Mesendoderm (in vitro differentiated cells): ENCODE measurements at regions not wholly inside any gene's neighbourhood (a gene's known extent, or its start where the extent isn't known, plus 50 kb on each side); places are given as distances from the start of the nearest gene placed in this dataset.

ENCODE experiments used
- DNase-seq: peaks from one replicate; pipeline ENCODE4 v3.0.0; 2013
- H2AK5ac ChIP-seq: 2 replicates; pipeline ENCODE4 v1.6.1; 2013; ENCODE audit warnings: low read length, inconsistent platforms
- H2BK120ac ChIP-seq: 2 replicates; pipeline ENCODE4 v1.6.1; 2013; ENCODE audit warnings: low read depth, mild to moderate bottlenecking, low read length, moderate library complexity, mixed read lengths
- H2BK15ac ChIP-seq: replicated peaks from 2 replicates; pipeline ENCODE4 v1.6.1; 2013; ENCODE audit warnings: low read depth, mild to moderate bottlenecking, moderate library complexity
- H2BK5ac ChIP-seq: 2 replicates; pipeline ENCODE4 v1.6.1; 2013; ENCODE audit warnings: low read length, inconsistent platforms
- H3K18ac ChIP-seq: 2 replicates; pipeline ENCODE4 v1.6.1; 2013; ENCODE audit warnings: mild to moderate bottlenecking, low read length, mixed read lengths
- H3K23ac ChIP-seq: one replicate; pipeline ENCODE4 v1.6.1; 2013; ENCODE audit warnings: low read length
- H3K27ac ChIP-seq: 2 replicates; pipeline ENCODE4 v1.5.1; 2013; ENCODE audit warnings: low read depth, mild to moderate bottlenecking, inconsistent platforms, low read length, moderate library complexity
- H3K27me3 ChIP-seq: 2 replicates; pipeline ENCODE4 v1.6.1; 2013; ENCODE audit warnings: low read length, control low read depth, mild to moderate bottlenecking, inconsistent platforms; ENCODE audit not compliant: insufficient read depth, poor library complexity
- H3K36me3 ChIP-seq: 2 replicates; pipeline ENCODE4 v1.6.1; 2013; ENCODE audit warnings: low read length, inconsistent platforms; ENCODE audit not compliant: control insufficient read depth, insufficient read depth
- H3K4ac ChIP-seq: one replicate; pipeline ENCODE4 v1.6.1; 2013; ENCODE audit warnings: low read depth, mild to moderate bottlenecking, low read length, moderate library complexity
- H3K4me1 ChIP-seq: 2 replicates; pipeline ENCODE4 v1.6.1; 2013; ENCODE audit warnings: low read depth, low read length, inconsistent platforms; ENCODE audit not compliant: control insufficient read depth
- H3K4me2 ChIP-seq: 2 replicates; pipeline ENCODE4 v1.6.1; 2013; ENCODE audit warnings: low read length
- H3K4me3 ChIP-seq: 2 replicates; pipeline ENCODE4 v1.5.1; 2013; ENCODE audit warnings: mild to moderate bottlenecking, low read length
- H3K56ac ChIP-seq: one replicate; pipeline ENCODE4 v1.6.1; 2013; ENCODE audit warnings: low read length
- H3K79me1 ChIP-seq: 2 replicates; pipeline ENCODE4 v1.6.1; 2013; ENCODE audit warnings: low read length, inconsistent platforms
- H3K79me2 ChIP-seq: 2 replicates; pipeline ENCODE4 v1.6.1; 2013; ENCODE audit warnings: mild to moderate bottlenecking, low read length; ENCODE audit not compliant: control insufficient read depth, insufficient read depth
- H3K9ac ChIP-seq: 2 replicates; pipeline ENCODE4 v1.6.1; 2013; ENCODE audit warnings: low read length, inconsistent platforms
- H4K5ac ChIP-seq: one replicate; pipeline ENCODE4 v1.6.1; 2013; ENCODE audit warnings: low read length
- H4K8ac ChIP-seq: one replicate; pipeline ENCODE4 v1.6.1; 2013; ENCODE audit warnings: low read depth, mild to moderate bottlenecking, control low read depth, low read length, moderate library complexity
- WGBS: extraction: QIAGEN DNeasy Blood & Tissue Kit; methylation state at CpG from one replicate; pipeline ENCODE4 v1.1.7; 2013; ENCODE audit warnings: low lambda C conversion rate, missing lambda C conversion rate; ENCODE audit not compliant: insufficient coverage; ENCODE audit errors: extremely low coverage; 5-methylcytosine and 5-hydroxymethylcytosine counted together

DNA sequence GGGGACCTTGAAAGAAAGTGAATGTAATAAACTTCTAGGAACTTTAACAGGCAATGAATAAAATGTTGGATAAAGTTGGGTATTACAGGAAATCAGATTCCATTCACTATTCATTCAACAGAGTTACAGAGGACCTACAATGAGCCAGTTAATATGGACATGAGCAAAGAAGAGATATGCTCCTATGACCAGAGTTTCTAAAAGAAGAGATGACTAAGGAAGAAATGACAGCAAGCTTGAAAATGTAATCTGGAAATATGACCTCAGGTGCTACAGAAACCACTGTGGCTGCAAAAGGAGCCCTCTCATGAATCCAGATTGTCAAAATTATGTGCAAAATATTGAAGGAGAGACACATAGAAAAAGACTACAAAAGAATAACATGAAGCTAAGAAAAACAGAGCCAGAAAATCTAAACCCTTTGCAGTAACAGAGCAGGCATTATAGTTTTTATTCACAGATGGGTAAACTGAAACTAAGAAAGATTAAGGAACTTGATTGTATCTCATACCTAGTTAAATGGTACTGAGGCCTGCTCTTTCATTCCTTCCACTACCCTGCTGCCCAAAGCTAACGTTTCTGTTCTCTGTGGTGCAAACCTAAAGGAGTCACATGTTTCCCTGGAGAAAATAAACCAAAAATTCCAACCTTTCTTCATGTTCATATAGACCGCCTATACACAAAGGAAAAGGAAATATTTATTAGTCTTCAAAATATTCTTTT lies 378.3 kb downstream of the GBA3 start:
- no peak overlapping the region for H2BK5ac ChIP-seq
- no peak for DNase-seq
- no CpG with 5 or more reads among the region's 2 CpGs for WGBS
- no peaks in the 10 kb centered on the region for H3K79me1 ChIP-seq
- no peak overlapping the region for H3K56ac ChIP-seq
- H3K27me3 ChIP-seq, result no peaks in the 10 kb centered on the region
- H3K9ac ChIP-seq, result no peak overlapping the region
- H4K8ac ChIP-seq, result no peak overlapping the region
- no peak overlapping the region for H2BK120ac ChIP-seq
- no peak overlapping the region for H3K4ac ChIP-seq
- H3K4me2 ChIP-seq, result no peak overlapping the region
- no peak overlapping the region for H2BK15ac ChIP-seq
- H3K36me3 ChIP-seq, result no peaks in the 10 kb centered on the region
- no peak overlapping the region for H4K5ac ChIP-seq
- no peak overlapping the region for H3K23ac ChIP-seq
- no peak overlapping the region for H3K4me3 ChIP-seq
- no peak overlapping the region for H2AK5ac ChIP-seq
- no peaks in the 10 kb centered on the region for H3K79me2 ChIP-seq
- no peaks in the 10 kb centered on the region for H3K4me1 ChIP-seq
- H3K27ac ChIP-seq, result no peak overlapping the region
- no peak overlapping the region for H3K18ac ChIP-seq

DNA sequence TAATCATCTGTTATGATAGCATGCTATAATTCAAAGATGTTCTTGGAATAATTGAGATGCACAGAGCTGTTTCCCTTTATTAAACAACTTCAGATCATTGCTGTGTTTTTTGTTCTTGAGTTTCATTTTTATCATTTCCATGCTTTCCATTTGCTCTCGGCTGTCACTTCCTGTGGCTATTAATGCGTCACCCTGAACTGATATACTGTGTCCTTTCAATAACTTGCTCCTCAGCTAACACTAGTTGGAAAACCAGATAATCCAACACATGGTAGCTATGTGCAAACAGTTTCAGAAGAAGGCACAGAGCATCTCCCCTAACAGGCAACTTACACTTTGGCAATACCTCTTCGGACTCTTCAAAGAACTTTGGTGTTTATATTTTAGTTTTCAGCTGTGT lies 376.0 kb downstream of the GBA3 start:
- Histone ChIP-seq H3K27ac (no peak overlapping the region), H3K79me1 (no peaks in the 10 kb centered on the region), H3K27me3 (no peaks in the 10 kb centered on the region), H2BK5ac (no peak overlapping the region), H3K56ac (no peak overlapping the region), H3K23ac (no peak overlapping the region), H2AK5ac (no peak overlapping the region), H3K9ac (no peak overlapping the region), H3K18ac (no peak overlapping the region), H2BK15ac (no peak overlapping the region), H4K8ac (no peak overlapping the region), H3K79me2 (no peaks in the 10 kb centered on the region), H3K36me3 (no peaks in the 10 kb centered on the region), H2BK120ac (no peak overlapping the region), H4K5ac (no peak overlapping the region), H3K4ac (no peak overlapping the region), H3K4me3 (no peak overlapping the region), H3K4me2 (no peak overlapping the region), H3K4me1 (no peaks in the 10 kb centered on the region)
- DNase-seq, result no peak
- WGBS, result no CpG with 5 or more reads among the region's 3 CpGs

DNA sequence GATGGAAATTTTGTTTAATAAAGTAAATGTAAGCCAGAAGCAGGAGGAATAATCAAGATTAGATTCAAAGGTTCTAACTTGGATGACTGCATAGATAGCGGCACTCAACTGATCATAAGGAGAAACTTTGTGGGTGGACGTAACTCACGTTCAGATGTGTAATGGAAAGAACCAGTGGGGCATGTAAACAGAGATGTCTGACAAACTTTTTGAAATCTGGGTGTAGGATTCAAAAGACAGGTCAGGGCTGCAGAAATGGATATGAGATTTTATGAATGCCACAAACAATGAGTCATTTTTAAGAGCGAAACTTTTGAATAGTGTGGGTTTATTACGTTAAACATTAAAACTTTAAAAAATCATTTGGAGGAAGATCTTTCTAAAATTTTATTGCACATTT lies 375.6 kb downstream of the GBA3 start:
- no peak overlapping the region for H3K23ac ChIP-seq

DNA sequence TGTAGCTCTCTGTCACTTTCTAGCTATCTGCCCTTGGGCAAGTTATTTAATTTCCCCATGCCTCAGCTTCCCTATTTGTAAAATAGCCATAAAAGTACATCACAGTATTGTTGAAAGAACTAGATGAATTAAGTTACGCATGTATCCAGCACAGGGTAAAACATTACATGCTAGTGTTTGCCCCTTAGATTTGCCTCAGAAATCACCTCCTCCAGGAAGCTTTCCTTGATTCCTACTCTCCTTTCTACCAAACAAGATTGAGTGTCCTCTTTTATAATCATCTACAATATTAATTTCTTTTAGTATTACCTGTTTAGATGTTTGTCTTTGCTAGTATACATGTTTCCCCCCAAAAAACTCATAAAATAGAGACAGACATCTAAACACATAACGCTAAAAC lies 369.5 kb downstream of the GBA3 start:
- no peak overlapping the region for H2BK15ac ChIP-seq
- no peak overlapping the region for H3K9ac ChIP-seq
- H3K79me1 ChIP-seq, result no peaks in the 10 kb centered on the region
- H3K4me2 ChIP-seq, result no peak overlapping the region
- WGBS, result no CpG with 5 or more reads among the region's 2 CpGs
- H3K27ac ChIP-seq, result no peak overlapping the region
- H4K5ac ChIP-seq, result no peak overlapping the region
- H3K18ac ChIP-seq, result no peak overlapping the region
- no peaks in the 10 kb centered on the region for H3K4me1 ChIP-seq
- H3K79me2 ChIP-seq, result no peaks in the 10 kb centered on the region
- H3K23ac ChIP-seq, result no peak overlapping the region
- H3K4me3 ChIP-seq, result no peak overlapping the region
- H3K4ac ChIP-seq, result no peak overlapping the region
- no peaks in the 10 kb centered on the region for H3K27me3 ChIP-seq
- H3K56ac ChIP-seq, result no peak overlapping the region
- DNase-seq, result no peak
- H2BK5ac ChIP-seq, result no peak overlapping the region
- no peaks in the 10 kb centered on the region for H3K36me3 ChIP-seq
- no peak overlapping the region for H2AK5ac ChIP-seq
- H4K8ac ChIP-seq, result no peak overlapping the region
- H2BK120ac ChIP-seq, result no peak overlapping the region

More for the DNA sequence above, 375.6 kb downstream of the GBA3 start:
- Histone ChIP-seq H3K9ac (no peak overlapping the region), H3K4ac (no peak overlapping the region), H3K27me3 (no peaks in the 10 kb centered on the region), H3K4me1 (no peaks in the 10 kb centered on the region), H3K56ac (no peak overlapping the region), H2AK5ac (no peak overlapping the region), H4K8ac (no peak overlapping the region), H2BK15ac (no peak overlapping the region), H3K79me1 (no peaks in the 10 kb centered on the region), H2BK120ac (no peak overlapping the region), H4K5ac (no peak overlapping the region), H3K4me3 (no peak overlapping the region), H2BK5ac (no peak overlapping the region), H3K27ac (no peak overlapping the region), H3K36me3 (no peaks in the 10 kb centered on the region), H3K18ac (no peak overlapping the region), H3K4me2 (no peak overlapping the region), H3K79me2 (no peaks in the 10 kb centered on the region)
- DNase-seq, result no peak
- no CpG with 5 or more reads among the region's 5 CpGs for WGBS

DNA sequence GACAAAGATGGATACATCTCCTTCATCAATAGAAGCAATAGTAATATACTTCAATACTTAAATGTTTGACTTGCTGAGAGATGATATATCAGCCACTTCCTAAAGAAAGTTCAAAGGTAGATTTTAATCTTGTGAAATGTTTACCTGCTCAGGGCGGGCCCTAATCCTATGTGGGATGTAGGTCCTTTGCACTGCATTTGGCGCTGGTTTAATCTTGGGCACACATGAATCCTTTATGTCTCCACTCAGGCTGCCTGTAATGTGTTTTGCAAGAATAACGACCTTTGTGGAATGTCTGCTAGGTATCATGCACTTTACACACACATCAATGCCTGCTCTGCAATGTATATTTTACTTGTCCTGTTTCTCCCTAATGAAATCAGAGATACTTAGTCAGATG lies 368.7 kb downstream of the GBA3 start:
- no peak overlapping the region for H3K18ac ChIP-seq
- no peak overlapping the region for H2BK15ac ChIP-seq
- no peaks in the 10 kb centered on the region for H3K27me3 ChIP-seq
- no peak overlapping the region for H2BK5ac ChIP-seq
- H4K8ac ChIP-seq, result no peak overlapping the region
- H4K5ac ChIP-seq, result no peak overlapping the region
- no peak for DNase-seq
- no peak overlapping the region for H2BK120ac ChIP-seq
- H3K79me2 ChIP-seq, result no peaks in the 10 kb centered on the region
- H3K36me3 ChIP-seq, result no peaks in the 10 kb centered on the region
- H3K23ac ChIP-seq, result no peak overlapping the region
- H3K4me3 ChIP-seq, result no peak overlapping the region
- H3K27ac ChIP-seq, result no peak overlapping the region
- no peak overlapping the region for H3K4me2 ChIP-seq
- H2AK5ac ChIP-seq, result no peak overlapping the region
- WGBS, result no CpG with 5 or more reads among the region's 3 CpGs
- no peaks in the 10 kb centered on the region for H3K79me1 ChIP-seq
- H3K56ac ChIP-seq, result no peak overlapping the region
- H3K4me1 ChIP-seq, result no peaks in the 10 kb centered on the region
- no peak overlapping the region for H3K9ac ChIP-seq
- H3K4ac ChIP-seq, result no peak overlapping the region

DNA sequence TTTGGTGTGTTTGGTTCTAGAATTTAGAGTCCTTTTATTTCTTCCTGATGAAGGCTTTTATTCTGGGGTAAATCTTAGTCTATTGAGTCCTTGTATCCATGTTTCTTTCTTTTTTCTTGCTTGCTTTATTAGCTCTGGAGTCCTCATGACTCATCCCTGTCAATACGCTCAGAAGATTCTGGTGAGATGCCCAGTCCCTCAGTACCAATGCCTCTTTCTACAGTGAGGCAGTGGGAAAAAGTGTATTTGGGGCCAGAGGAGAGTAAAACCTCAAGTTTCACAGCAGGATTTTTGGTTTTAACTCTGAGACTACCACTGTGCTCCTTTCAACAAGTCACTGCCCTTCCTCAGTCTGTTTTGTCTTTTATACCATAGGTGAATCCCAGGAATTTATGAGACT lies 368.0 kb downstream of the GBA3 start:
- no peak overlapping the region for H3K23ac ChIP-seq
- H3K56ac ChIP-seq, result no peak overlapping the region
- no peak overlapping the region for H3K9ac ChIP-seq
- H3K4me3 ChIP-seq, result no peak overlapping the region
- H3K36me3 ChIP-seq, result no peaks in the 10 kb centered on the region
- no peak overlapping the region for H3K4ac ChIP-seq
- no CpG with 5 or more reads among the region's 1 CpG for WGBS
- H2BK120ac ChIP-seq, result no peak overlapping the region
- no peak overlapping the region for H3K4me2 ChIP-seq
- no peak overlapping the region for H3K27ac ChIP-seq
- H2AK5ac ChIP-seq, result no peak overlapping the region
- H4K5ac ChIP-seq, result no peak overlapping the region
- H4K8ac ChIP-seq, result no peak overlapping the region
- DNase-seq, result no peak
- H3K27me3 ChIP-seq, result no peaks in the 10 kb centered on the region
- no peak overlapping the region for H2BK15ac ChIP-seq
- no peaks in the 10 kb centered on the region for H3K4me1 ChIP-seq
- no peaks in the 10 kb centered on the region for H3K79me1 ChIP-seq
- no peaks in the 10 kb centered on the region for H3K79me2 ChIP-seq
- no peak overlapping the region for H2BK5ac ChIP-seq
- H3K18ac ChIP-seq, result no peak overlapping the region
